Effector memory CD8-positive, alpha-beta T cell (primary cell): ENCODE measurements at regions not wholly inside any gene's neighbourhood (a gene's known extent, or its start where the extent isn't known, plus 50 kb on each side); places are given as distances from the start of the nearest gene placed in this dataset.
"Not testable (repeated sequence)": the region's sequence is repeated elsewhere in the genome, so short reads cannot be mapped to it uniquely, and the experiment has no call there.

Source experiments
- ATAC-seq: fragments of 150-1000 bp; cut with Tn5 transposase; replicated peaks from 2 replicates; pipeline ENCODE4 v1.10.0; 2021; ENCODE audit warnings: mild to moderate bottlenecking, moderate library complexity
- DNase-seq, 3 experiments: peaks; one replicate each; pipeline ENCODE4 v3.0.0; 2021
- H3K27ac Mint-ChIP-seq, 2 donors: one replicate each; pipeline ENCODE4 v1.8.0; 2022; ENCODE audit warnings: mild to moderate bottlenecking in 2 of 2, mixed read lengths in 2 of 2, moderate library complexity in 2 of 2
- H3K27me3 Mint-ChIP-seq, 2 donors: one replicate each; pipeline ENCODE4 v1.8.0; 2022; ENCODE audit warnings: mixed read lengths in 2 of 2
- H3K36me3 Mint-ChIP-seq: one replicate; pipeline ENCODE4 v1.8.0; 2022; ENCODE audit warnings: mild to moderate bottlenecking, moderate library complexity, mixed read lengths; ENCODE audit not compliant: insufficient read depth
- H3K4me1 Mint-ChIP-seq, 2 donors: one replicate each; pipeline ENCODE4 v1.8.0; 2022; ENCODE audit warnings: low read depth in 2 of 2, mixed read lengths in 2 of 2
- H3K4me3 Mint-ChIP-seq, 2 donors: one replicate each; pipeline ENCODE4 v1.8.0; 2022; ENCODE audit warnings: mild to moderate bottlenecking in 2 of 2, mixed read lengths in 2 of 2, moderate library complexity in 2 of 2
- H3K9me3 Mint-ChIP-seq, 2 donors: one replicate each; pipeline ENCODE4 v1.8.0; 2022; ENCODE audit warnings: mixed read lengths in 2 of 2

DNA sequence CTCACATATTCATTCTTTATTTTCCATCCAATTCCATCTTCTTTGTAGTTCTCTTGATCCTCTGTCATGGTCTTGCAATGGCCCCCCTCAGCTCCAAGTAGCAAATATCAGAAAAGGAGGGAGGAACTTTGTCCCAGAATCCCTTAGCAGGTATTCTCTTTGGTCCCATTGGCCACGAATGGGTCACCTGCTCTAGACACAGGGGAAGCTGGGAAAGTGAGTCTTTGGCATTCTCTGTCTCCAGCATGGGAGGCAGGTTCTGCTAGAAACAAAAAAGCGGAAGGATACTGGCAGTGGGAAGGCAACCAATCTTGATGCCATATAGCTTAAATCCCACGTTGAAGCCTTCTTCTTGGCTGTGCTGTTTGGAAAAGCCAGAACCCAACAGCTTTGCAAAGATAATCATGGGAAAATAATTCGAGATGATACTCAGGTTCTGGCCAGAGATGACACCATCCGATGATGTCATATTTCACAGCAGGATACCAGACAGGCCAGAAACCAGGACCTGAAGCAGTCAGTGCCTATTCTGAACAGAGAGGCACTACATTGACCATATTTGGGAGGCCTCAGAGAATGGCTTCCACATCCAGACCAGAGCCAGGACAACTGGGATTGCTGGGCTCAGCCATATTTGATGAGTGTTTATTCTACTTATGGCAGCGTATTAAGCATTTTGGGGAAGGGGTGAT lies 110.4 kb upstream of the ATXN3L start:
- ATAC-seq (no peak), DNase-seq (no peak)
- no peaks in the 10 kb centered on the region for H3K27me3 Mint-ChIP-seq
- peaks cover 13 to 16% of the 10 kb centered on the region in 2 donors for H3K4me1 Mint-ChIP-seq
- H3K36me3 Mint-ChIP-seq: no peaks in the 10 kb centered on the region
- H3K4me3 Mint-ChIP-seq: no peak overlapping the region
- H3K9me3 Mint-ChIP-seq: no peaks in the 10 kb centered on the region
- H3K27ac Mint-ChIP-seq: no peak overlapping the region

DNA sequence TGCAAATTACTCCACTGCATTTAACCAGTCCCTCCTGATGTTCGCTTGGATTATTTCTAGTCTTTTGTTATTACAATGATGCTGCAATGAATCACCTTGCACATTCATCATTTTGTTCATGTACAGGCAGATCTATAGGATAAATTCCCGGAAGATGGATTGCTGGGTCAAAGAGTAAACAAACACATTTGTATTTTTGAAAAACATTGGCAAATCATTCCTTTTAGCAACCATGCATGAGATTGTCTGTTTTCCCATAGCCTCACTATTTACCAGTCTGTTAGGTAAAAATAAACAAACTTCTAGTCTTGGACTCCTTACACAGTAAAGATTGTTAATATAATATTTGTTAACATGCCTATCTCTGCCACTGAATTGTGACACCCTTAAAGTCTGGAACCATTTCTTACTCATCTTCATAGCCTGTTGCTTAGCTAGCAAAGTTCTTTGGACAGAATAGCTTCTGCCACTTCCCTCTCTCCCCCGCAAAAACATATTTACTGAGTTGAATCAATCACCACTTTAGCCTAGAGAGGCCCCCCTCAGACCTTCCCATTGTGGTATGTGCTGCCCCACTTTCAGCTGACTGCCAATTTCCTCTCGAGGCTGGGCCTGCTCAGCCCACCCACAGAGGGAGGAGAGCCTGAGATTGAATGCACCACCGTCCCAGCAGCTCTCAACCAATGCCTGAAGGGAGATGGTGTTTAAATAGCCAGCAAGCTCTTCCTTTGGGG lies 108.4 kb upstream of the ATXN3L start:
- ATAC-seq (peak; percentile 87), DNase-seq (peak in 1 of 3 experiments; percentile 0)
- no peaks in the 10 kb centered on the region for H3K9me3 Mint-ChIP-seq
- no peak overlapping the region for H3K4me3 Mint-ChIP-seq
- H3K4me1 Mint-ChIP-seq: peaks cover 13 to 16% of the 10 kb centered on the region in 2 donors
- H3K27me3 Mint-ChIP-seq: no peaks in the 10 kb centered on the region
- H3K27ac Mint-ChIP-seq: peak overlapping the region; percentile 74 to 91
- no peaks in the 10 kb centered on the region for H3K36me3 Mint-ChIP-seq

DNA sequence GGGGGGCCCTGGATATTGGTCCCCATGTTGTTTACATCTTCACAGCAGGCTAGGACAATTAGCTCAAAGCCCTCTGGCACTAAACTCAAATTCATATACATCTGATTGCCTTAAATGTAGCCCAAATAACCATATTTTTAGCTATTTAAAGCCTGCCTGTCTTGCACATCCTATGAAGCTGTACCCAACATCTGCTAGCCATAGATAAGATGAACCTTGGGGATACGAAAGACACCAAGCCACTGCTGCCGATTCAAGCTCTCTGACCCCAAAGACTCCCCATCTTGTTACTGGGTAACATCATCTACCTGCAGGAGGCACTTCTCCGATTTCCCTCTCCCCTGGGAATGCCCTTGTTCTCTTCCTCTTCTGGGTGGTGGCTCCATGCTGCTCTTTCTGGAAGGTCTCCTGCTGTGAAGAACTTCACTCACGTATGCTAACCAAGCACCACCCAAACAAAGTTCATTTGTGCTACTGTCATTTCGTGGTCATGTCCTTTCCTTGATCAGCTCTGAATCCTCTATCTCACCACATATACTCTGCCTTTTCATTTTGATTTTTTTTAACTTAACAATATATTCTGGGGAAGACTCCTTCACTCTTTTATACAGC lies 107.7 kb upstream of the ATXN3L start:
- Mint-ChIP-seq H3K9me3 (no peaks in the 10 kb centered on the region), H3K4me3 (no peak overlapping the region), H3K4me1 (peaks cover 13 to 16% of the 10 kb centered on the region in 2 donors), H3K36me3 (no peaks in the 10 kb centered on the region), H3K27me3 (no peaks in the 10 kb centered on the region), H3K27ac (peak overlapping the region in 1 of 2 donors; percentile 6)
- ATAC-seq (no peak), DNase-seq (no peak)

DNA sequence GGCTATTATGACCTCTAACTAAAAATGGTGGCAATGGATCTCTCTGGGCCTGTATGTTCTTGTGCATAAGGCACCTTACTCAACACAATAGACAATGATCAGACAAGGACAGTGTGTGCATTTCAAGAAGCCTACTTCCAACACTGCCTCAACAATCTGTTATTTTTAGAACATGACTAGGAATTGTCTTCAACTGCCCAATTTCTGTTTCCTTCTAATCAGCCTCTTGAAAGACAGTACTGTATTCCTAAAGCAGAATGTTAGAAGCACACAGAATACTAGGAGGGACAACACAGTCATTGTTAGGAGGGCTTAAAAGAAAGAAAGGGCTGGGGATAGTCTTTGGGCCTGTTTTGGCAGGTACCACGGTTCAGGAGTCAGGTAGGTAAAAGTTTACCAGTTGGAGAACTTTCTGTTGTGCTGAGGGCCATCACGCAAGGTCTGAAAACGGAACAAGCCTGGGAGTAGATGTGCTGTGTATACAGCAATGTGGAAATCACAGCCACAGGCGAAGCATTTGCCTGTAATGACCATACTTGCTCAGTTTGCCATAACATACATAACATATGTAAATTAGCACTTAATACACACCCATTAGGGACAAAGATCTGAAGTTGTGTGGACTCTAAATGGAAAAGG lies 100.8 kb upstream of the ATXN3L start:
- H3K27ac Mint-ChIP-seq: no peak overlapping the region
- H3K36me3 Mint-ChIP-seq: peaks cover 4% of the 10 kb centered on the region
- H3K4me1 Mint-ChIP-seq: no peaks in the 10 kb centered on the region
- no peaks in the 10 kb centered on the region for H3K27me3 Mint-ChIP-seq
- no peak overlapping the region for H3K4me3 Mint-ChIP-seq
- no peak for ATAC-seq
- DNase-seq: no peak
- no peaks in the 10 kb centered on the region for H3K9me3 Mint-ChIP-seq

DNA sequence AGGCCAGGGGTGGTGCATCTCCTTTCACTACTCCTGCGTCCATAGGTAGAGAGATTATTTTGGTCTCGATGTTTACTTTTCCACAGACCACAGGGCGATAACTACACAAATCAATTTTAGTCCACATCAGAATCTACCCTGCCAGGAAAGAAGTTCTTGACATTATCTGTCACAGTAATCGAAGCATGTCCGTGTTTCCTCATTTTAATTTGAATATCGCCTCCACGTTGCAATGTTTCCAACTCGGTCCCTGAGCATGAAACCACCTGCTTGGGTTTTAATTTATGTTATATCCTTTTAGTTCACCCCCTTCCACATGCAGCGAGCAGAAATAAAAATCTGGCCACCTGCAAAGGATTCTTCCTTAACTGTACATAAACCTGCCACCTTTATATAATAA lies 100.1 kb upstream of the ATXN3L start:
- Mint-ChIP-seq H3K4me1 (no peaks in the 10 kb centered on the region), H3K27me3 (no peaks in the 10 kb centered on the region), H3K9me3 (no peaks in the 10 kb centered on the region), H3K4me3 (no peak overlapping the region), H3K27ac (no peak overlapping the region), H3K36me3 (peaks cover 4% of the 10 kb centered on the region)
- ATAC-seq (no peak), DNase-seq (no peak)

DNA sequence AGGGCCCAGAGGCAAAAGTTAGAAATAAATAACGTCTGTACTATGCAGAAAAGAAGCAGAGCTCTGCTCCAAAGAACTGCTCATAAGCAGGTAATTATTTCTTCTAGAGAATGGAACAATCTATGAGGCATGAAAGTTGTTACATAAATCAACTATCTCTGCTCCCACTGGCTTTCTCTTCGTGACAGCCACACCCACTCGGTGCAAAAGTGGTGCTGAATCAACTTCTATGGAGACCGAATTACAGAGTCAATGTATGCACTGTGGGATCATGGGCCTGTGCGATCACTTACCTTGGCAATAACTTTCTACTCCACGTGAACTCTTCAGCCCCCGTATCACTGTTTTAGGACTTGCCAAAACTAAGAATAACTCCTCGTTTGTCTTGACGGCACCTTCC lies 99.4 kb upstream of the ATXN3L start:
- Mint-ChIP-seq H3K4me3 (no peak overlapping the region), H3K27ac (no peak overlapping the region), H3K36me3 (peaks cover 4% of the 10 kb centered on the region), H3K9me3 (no peaks in the 10 kb centered on the region), H3K4me1 (no peaks in the 10 kb centered on the region), H3K27me3 (no peaks in the 10 kb centered on the region)
- no peak for DNase-seq
- ATAC-seq: no peak

DNA sequence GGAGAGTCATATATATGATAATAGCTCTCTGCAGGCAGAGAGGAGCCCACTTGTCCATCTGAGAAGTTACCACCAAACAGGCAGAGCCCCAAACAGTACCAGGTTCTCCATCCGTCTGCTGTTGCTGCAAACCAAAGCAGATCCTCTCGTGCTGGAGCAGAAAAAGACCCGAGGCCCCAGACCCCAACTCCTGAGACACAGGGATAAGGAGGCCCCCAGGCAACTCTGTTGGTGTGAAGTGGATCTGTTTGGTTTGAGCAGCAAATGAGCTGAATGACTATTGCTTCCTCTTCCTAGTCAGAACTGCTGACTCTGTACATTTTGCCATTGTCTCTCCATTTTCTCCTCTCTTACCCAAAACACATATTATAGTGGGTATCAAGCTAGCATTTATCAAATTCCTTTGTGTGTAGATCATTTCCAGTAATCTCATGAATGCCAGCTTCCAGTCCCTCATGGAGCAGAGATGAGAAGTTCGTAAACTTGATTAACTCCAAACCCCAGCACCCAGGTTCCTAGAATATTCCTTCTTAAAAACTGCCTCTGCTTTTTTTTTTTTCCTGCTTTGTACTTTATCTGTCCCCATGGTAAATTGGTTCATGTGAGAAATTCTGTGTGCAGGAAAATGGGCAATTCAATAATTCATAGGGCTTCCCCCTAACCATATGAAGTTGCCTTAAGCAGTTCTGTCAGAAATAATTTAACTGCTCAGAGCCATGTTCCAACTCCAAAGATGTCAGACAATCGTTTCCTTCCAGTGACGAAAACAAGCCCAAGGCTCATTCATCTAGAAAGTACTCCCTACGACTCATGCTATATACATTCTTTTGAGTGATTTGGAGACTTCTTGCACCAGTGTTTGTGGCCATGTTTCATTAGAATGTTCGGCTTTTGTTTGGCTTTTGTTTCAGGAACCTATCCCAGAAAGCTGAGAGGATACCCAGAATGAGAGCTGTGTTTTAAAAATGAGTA lies 98.6 kb upstream of the ATXN3L start:
- no peak overlapping the region for H3K4me3 Mint-ChIP-seq
- DNase-seq: no peak
- no peak for ATAC-seq
- H3K36me3 Mint-ChIP-seq: peaks cover 4% of the 10 kb centered on the region
- no peak overlapping the region for H3K27ac Mint-ChIP-seq
- no peaks in the 10 kb centered on the region for H3K4me1 Mint-ChIP-seq
- H3K9me3 Mint-ChIP-seq: no peaks in the 10 kb centered on the region
- no peaks in the 10 kb centered on the region for H3K27me3 Mint-ChIP-seq

DNA sequence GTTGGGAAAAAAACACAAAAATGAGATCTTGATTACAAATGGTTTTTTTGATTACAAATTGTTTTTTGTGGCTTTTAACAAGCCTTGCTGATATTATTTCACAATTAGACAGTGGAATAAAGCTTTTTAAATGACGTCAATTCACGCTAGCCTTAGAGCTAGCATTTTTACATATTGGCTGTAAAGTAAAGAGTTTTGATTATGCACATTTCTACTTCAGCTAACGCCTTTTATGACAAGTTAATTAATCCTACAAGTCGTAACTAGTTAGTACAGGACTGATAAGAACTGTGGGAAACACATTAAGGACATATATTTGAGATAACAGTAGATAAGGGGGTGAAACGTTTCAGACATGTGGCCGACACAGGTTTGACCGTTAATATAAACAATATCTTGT lies 95.7 kb upstream of the ATXN3L start:
- Mint-ChIP-seq H3K27me3 (no peaks in the 10 kb centered on the region), H3K4me3 (no peak overlapping the region), H3K9me3 (no peaks in the 10 kb centered on the region), H3K27ac (no peak overlapping the region), H3K36me3 (peaks cover 4% of the 10 kb centered on the region), H3K4me1 (no peaks in the 10 kb centered on the region)
- DNase-seq (no peak), ATAC-seq (no peak)

DNA sequence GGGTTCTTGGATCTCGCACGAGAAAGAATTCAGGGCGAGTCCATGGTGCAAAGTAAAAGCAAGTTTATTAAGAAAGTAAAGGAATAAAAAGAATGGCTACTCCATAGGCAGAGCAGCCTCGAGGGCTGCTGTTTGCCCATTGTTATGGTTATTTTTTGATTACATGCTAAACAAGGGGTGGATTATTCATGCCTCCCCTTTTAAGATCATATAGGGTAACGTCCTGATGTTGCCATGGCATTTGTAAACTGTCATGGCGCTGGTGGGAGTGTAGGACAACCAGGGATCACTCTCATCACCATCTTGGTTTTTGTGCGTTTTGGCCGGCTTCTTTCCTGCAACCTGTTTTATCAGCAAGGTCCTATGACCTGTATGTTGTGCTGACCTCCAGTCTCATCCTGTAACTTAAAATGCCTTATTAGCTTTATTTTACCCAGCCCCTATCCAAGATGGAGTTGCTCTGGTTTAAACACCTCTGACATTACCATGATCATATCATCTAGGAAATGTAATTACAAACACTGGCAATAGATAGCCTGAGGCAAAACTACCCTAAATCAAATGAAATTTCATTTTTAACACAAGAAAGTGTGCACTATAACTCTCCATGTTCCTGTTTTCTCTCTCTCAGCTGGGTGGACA lies 94.3 kb upstream of the ATXN3L start:
- H3K4me1 Mint-ChIP-seq: no peaks in the 10 kb centered on the region
- ATAC-seq (no peak), DNase-seq (no peak)
- H3K9me3 Mint-ChIP-seq: no peaks in the 10 kb centered on the region
- peak overlapping the region in 1 of 2 donors; percentile 16 for H3K27ac Mint-ChIP-seq
- H3K4me3 Mint-ChIP-seq: no peak overlapping the region
- H3K36me3 Mint-ChIP-seq: peaks cover 4% of the 10 kb centered on the region
- H3K27me3 Mint-ChIP-seq: no peaks in the 10 kb centered on the region

DNA sequence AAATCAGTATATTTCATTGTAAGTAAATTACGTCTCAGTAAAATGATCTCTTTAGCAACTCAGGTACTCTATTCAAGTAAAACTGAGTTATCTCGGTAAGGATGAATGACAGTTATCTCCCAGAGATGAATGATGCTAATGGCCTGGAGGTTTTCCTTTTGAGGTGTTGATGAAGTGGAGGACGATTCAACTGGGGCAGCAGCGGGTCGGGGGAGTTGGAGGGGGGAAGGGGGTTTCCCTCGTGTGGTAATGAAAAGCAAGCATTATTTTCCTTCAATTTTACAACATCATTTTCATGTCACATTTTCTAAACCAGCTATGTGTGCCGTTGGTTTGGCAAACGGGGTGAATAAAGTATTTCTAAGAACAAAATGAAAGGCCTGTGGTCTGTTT lies 92.4 kb upstream of the ATXN3L start:
- Mint-ChIP-seq H3K9me3 (no peaks in the 10 kb centered on the region), H3K27me3 (no peaks in the 10 kb centered on the region), H3K27ac (no peak overlapping the region), H3K4me3 (no peak overlapping the region), H3K4me1 (no peaks in the 10 kb centered on the region), H3K36me3 (no peaks in the 10 kb centered on the region)
- DNase-seq (no peak), ATAC-seq (no peak)

DNA sequence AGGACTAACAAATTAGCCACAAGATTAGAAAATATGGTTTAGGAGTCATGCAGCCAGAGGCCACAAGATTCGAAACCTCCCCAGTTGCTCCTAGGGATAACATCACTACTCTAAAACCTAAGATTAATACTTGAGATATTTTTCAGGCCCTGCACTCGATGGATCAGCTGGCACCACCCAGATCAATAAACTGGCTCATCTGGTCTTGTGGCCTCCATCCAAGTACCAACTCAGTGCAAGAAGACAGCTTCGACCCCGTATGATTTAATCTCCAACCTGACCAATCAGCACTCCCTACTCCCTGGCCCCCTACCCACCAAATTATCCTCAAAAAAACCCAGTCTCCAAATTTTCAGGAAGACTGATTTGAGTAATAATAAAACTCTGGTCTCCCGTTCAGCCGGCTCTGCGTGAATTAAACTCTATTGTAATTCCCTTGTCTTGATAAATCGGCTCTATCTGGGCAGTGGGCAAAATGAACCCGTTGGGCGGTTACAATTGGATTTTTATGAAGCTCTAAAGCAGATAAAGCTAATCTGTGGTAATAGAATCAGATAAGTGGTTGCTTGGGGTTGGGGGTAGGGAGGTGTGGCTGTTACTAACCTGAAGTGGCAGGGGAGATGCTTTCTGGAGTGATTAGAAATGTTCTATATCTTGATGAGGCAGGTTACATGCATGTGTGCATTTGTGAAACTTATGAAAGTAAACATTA lies 91.8 kb upstream of the ATXN3L start:
- no peak overlapping the region for H3K4me3 Mint-ChIP-seq
- peaks cover 0 to 2% of the 10 kb centered on the region in 2 donors for H3K9me3 Mint-ChIP-seq
- no peaks in the 10 kb centered on the region for H3K4me1 Mint-ChIP-seq
- H3K27ac Mint-ChIP-seq: no peak overlapping the region
- ATAC-seq: no peak
- H3K36me3 Mint-ChIP-seq: no peaks in the 10 kb centered on the region
- DNase-seq: no peak
- no peaks in the 10 kb centered on the region for H3K27me3 Mint-ChIP-seq

DNA sequence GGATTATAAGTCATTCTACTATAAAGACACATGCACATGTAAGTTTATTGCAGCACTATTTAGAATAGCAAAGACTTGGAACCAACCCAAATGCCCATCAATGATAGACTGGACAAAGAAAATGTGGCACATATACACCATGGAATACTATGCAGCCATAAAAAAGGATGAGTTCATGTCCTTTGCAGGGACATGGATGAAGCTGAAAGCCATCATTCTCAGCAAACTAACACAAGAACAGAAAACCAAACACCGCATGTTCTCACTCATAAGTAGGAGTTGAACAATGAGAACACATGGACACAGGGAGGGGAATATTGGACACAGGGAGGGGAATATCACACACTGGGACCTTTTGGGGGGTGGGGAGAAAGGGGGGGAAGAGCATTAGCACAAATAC lies 88.7 kb upstream of the ATXN3L start:
- not testable (repeated sequence) for H3K4me1 Mint-ChIP-seq, H3K36me3 Mint-ChIP-seq, H3K4me3 Mint-ChIP-seq, H3K27ac Mint-ChIP-seq, DNase-seq, H3K27me3 Mint-ChIP-seq, ATAC-seq, H3K9me3 Mint-ChIP-seq
